IMR-90 (cell line): ENCODE measurements at regions not wholly inside any gene's neighbourhood (a gene's known extent, or its start where the extent isn't known, plus 50 kb on each side); places are given as distances from the start of the nearest gene placed in this dataset.
"Not testable (repeated sequence)": the region's sequence is repeated elsewhere in the genome, so short reads cannot be mapped to it uniquely, and the experiment has no call there.

Experiments used
- BHLHE40 ChIP-seq: fragments of 150-350 bp; IDR thresholded peaks from 2 replicates; pipeline ENCODE4 v1.6.1; 2016; ENCODE audit warnings: mild to moderate bottlenecking, low read depth, low read length
- CHD1 ChIP-seq: IDR thresholded peaks from 2 replicates; pipeline ENCODE4 v1.6.1; 2012; ENCODE audit warnings: low read depth, low read length, improper control_type of control experiment
- CTCF ChIP-seq: conservative IDR thresholded peaks from 2 replicates; pipeline ENCODE4 v1.5.1; 2012; ENCODE audit warnings: mild to moderate bottlenecking, low read depth, low read length, improper control_type of control experiment
- FOS ChIP-seq: fragments of 150-350 bp; IDR thresholded peaks from 2 replicates; pipeline ENCODE4 v1.6.1; 2016; ENCODE audit warnings: low read depth, low read length
- MAFK ChIP-seq: IDR thresholded peaks from 2 replicates; pipeline ENCODE4 v1.6.1; 2012; ENCODE audit warnings: low read depth, low read length, improper control_type of control experiment
- MAZ ChIP-seq: IDR thresholded peaks from 2 replicates; pipeline ENCODE4 v1.6.1; 2012; ENCODE audit warnings: low read depth, mild to moderate bottlenecking, low read length, improper control_type of control experiment, moderate library complexity, borderline replicate concordance
- POLR2A ChIP-seq: IDR thresholded peaks from 2 replicates; pipeline ENCODE4 v1.6.1; 2012; ENCODE audit warnings: mild to moderate bottlenecking, low read depth, low read length
- RAD21 ChIP-seq: IDR thresholded peaks from 2 replicates; pipeline ENCODE4 v1.6.1; 2012; ENCODE audit warnings: low read length, improper control_type of control experiment
- RCOR1 ChIP-seq: IDR thresholded peaks from 2 replicates; pipeline ENCODE4 v1.6.1; 2012; ENCODE audit warnings: mild to moderate bottlenecking, low read length, improper control_type of control experiment; ENCODE audit not compliant: insufficient replicate concordance
- RFX5 ChIP-seq: IDR thresholded peaks from 2 replicates; pipeline ENCODE4 v1.8.0; 2012; ENCODE audit warnings: low read depth, mild to moderate bottlenecking, low read length, moderate library complexity
- USF2 ChIP-seq: fragments of 150-350 bp; IDR thresholded peaks from 2 replicates; pipeline ENCODE4 v1.6.1; 2017; ENCODE audit warnings: mild to moderate bottlenecking, antibody characterized with exemption, low read length, low read depth

GRCh38 chr3:82620744-82621143, 859.3 kb upstream of the GBE1 start:
- not testable (repeated sequence) for TF ChIP-seq MAFK, CTCF, POLR2A, RCOR1, RFX5, MAZ, FOS, BHLHE40, CHD1, RAD21, USF2
